ENCODE measurements at regions not wholly inside any gene's neighbourhood (a gene's known extent, or its start where the extent isn't known, plus 50 kb on each side); places are given as distances from the start of the nearest gene placed in this dataset.

DNA sequence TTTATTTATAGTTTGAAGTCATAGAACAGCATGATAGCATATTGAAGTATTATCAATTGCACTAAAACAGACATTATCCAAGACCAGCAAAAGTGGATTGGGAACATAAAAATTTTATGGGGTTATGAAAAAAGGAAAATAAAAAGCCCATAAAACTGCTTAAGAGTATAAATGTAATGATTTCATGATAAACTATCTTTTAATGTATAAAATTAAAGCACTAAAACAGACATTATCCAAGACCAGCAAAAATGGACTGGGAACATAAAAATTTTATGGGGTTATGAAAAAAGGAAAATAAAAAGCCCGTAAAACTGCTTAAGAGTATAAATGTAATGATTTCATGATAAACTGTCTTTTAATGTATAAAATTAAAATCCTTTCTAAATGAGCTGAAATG lies 119.0 kb upstream of the DAPK1 start:
- H3K36me3 Mint-ChIP-seq (ENCODE audit: insufficient read depth, unreplicated experiment): no peaks in the 10 kb centered on the region
- ChIA-PET CTCF (no interaction called here), POLR2A (interaction anchor here (7.3 kb wide), 1 partner anchor 36 kb away, joined by 79 read pairs; no protein-coding TSS in a partner anchor)
- no peak overlapping the region for H3K27ac Mint-ChIP-seq (ENCODE audit: low read depth, unreplicated experiment)
- BruUV-seq (replicated peaks): no TSS peak
- H3K9me3 Mint-ChIP-seq (ENCODE audit: unreplicated experiment): no peaks in the 10 kb centered on the region
- H3K4me1 Mint-ChIP-seq (ENCODE audit: insufficient read depth, unreplicated experiment): peaks cover 60% of the 10 kb centered on the region
- TF ChIP-seq, protein P1, sequence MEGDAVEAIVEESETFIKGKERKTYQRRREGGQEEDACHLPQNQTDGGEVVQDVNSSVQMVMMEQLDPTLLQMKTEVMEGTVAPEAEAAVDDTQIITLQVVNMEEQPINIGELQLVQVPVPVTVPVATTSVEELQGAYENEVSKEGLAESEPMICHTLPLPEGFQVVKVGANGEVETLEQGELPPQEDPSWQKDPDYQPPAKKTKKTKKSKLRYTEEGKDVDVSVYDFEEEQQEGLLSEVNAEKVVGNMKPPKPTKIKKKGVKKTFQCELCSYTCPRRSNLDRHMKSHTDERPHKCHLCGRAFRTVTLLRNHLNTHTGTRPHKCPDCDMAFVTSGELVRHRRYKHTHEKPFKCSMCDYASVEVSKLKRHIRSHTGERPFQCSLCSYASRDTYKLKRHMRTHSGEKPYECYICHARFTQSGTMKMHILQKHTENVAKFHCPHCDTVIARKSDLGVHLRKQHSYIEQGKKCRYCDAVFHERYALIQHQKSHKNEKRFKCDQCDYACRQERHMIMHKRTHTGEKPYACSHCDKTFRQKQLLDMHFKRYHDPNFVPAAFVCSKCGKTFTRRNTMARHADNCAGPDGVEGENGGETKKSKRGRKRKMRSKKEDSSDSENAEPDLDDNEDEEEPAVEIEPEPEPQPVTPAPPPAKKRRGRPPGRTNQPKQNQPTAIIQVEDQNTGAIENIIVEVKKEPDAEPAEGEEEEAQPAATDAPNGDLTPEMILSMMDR (IDR thresholded peaks at IDR 0.05; ENCODE audit: unreplicated experiment): no peak
- intact Hi-C loops (cut with micrococcal nuclease): no loop called here
- no peaks in the 10 kb centered on the region for H3K27me3 Mint-ChIP-seq (ENCODE audit: insufficient read depth, unreplicated experiment)
- DNase-seq (ENCODE audit: unreplicated experiment): no peak
- no peak overlapping the region for H3K4me3 Mint-ChIP-seq (ENCODE audit: unreplicated experiment)

DNA sequence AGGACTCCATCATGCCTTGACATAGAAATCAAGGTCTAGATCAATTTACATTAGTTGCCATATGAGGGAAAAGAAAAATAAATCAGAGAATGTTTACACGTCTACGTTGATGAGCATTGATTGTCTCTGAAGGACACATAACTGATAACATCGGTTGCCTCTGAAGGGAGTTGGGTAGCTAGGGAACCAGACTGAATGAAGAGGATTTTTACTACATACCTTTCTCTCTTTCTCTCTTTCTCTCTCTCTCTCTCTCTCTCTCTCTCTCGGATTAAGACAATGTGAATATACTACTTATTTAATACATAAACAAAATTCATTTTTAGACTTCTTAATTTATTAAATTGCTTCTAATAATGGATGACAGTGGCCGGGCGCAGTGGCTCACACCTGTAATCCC lies 118.4 kb upstream of the DAPK1 start:
- no peak overlapping the region for H3K27ac Mint-ChIP-seq (ENCODE audit: low read depth, unreplicated experiment)
- H3K36me3 Mint-ChIP-seq (ENCODE audit: insufficient read depth, unreplicated experiment): no peaks in the 10 kb centered on the region
- peaks cover 60% of the 10 kb centered on the region for H3K4me1 Mint-ChIP-seq (ENCODE audit: insufficient read depth, unreplicated experiment)
- CTCF ChIA-PET: no interaction called here
- TF ChIP-seq, protein P1 (IDR thresholded peaks at IDR 0.05; ENCODE audit: unreplicated experiment): no peak
- H3K27me3 Mint-ChIP-seq (ENCODE audit: insufficient read depth, unreplicated experiment): no peaks in the 10 kb centered on the region
- no peak overlapping the region for H3K4me3 Mint-ChIP-seq (ENCODE audit: unreplicated experiment)
- intact Hi-C loops (cut with micrococcal nuclease): no loop called here
- no TSS peak for BruUV-seq (replicated peaks)
- DNase-seq (ENCODE audit: unreplicated experiment): no peak
- POLR2A ChIA-PET: interaction anchor here (0.7 to 7.3 kb wide), 2 partner anchors 37 to 47 kb away, joined by 3 to 79 read pairs; no protein-coding TSS in a partner anchor
- no peaks in the 10 kb centered on the region for H3K9me3 Mint-ChIP-seq (ENCODE audit: unreplicated experiment)

DNA sequence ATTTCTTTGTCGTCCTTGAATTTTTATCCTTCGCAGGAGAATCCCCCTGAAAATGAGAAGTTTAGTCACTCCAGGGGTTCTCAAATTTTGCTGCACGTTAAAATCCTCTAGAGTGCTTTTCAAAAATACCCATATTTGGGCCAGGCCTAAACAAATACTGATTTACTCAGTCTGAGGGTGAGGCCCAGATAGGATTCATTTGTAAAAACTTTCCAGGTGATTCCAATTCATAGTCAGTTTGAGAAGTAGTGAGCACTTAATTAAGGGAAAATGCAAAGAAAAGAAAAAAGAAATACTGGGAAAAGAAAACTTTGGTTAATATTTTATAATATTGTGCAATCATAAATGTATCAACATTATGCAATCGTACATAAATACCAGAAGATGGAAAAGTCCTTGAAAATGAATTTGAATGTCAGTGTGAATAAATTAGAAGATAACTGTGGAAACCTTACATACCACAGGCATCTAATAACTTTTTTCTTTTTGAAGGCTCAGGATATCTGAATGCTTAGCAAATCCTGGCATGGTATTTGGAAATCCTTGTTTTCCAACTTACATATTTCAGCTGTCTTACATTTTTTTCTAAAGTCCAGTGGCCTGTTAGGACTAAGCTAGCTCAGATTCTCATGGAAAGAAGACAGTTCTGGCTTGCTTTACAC lies 116.5 kb upstream of the DAPK1 start:
- POLR2A ChIA-PET: interaction anchor here (0.5 to 4.0 kb wide), 15 partner anchors 8 to 702 kb away, joined by 3 to 30 read pairs (median 4); partner anchors contain the start of gene DAPK1
- DNase-seq (ENCODE audit: unreplicated experiment): peak; percentile 67
- Mint-ChIP-seq H3K9me3 (ENCODE audit: unreplicated experiment) (no peaks in the 10 kb centered on the region), H3K4me1 (ENCODE audit: insufficient read depth, unreplicated experiment) (peaks cover 53% of the 10 kb centered on the region), H3K27me3 (ENCODE audit: insufficient read depth, unreplicated experiment) (no peaks in the 10 kb centered on the region), H3K27ac (ENCODE audit: low read depth, unreplicated experiment) (peak overlapping the region; percentile 92), H3K4me3 (ENCODE audit: unreplicated experiment) (no peak overlapping the region), H3K36me3 (ENCODE audit: insufficient read depth, unreplicated experiment) (no peaks in the 10 kb centered on the region)
- TF ChIP-seq, protein P1 (IDR thresholded peaks at IDR 0.05; ENCODE audit: unreplicated experiment): no peak
- CTCF ChIA-PET: interaction anchor here (0.7 to 0.9 kb wide), 3 partner anchors 44 to 274 kb away, joined by 3 read pairs; no protein-coding TSS in a partner anchor
- BruUV-seq (replicated peaks): no TSS peak
- intact Hi-C loops (cut with micrococcal nuclease): no loop called here

DNA sequence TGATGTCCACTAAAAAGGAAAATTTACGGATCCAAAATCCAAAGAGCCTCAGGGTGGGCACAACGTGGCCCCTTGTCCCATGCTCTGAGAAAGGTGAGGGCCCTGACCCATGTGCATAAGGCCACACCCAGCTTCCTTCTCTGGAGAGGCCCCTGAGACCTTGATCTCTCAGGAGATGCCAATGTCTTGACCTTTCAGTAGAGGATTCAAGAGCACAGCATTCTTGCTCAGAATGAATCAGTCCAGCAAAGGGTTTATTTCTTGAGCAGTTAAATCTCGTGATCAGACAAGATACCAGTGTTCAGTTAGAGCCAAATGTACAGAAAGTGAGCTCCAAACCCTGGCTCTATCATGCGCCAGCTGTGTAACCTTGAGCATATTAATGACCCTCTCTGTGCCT lies 115.9 kb upstream of the DAPK1 start:
- Mint-ChIP-seq H3K27me3 (ENCODE audit: insufficient read depth, unreplicated experiment) (no peaks in the 10 kb centered on the region), H3K9me3 (ENCODE audit: unreplicated experiment) (no peaks in the 10 kb centered on the region), H3K27ac (ENCODE audit: low read depth, unreplicated experiment) (peak overlapping the region; percentile 92), H3K36me3 (ENCODE audit: insufficient read depth, unreplicated experiment) (no peaks in the 10 kb centered on the region), H3K4me1 (ENCODE audit: insufficient read depth, unreplicated experiment) (peaks cover 53% of the 10 kb centered on the region), H3K4me3 (ENCODE audit: unreplicated experiment) (no peak overlapping the region)
- DNase-seq (ENCODE audit: unreplicated experiment): no peak
- POLR2A ChIA-PET: interaction anchor here (0.5 to 4.0 kb wide), 15 partner anchors 8 to 701 kb away, joined by 3 to 30 read pairs (median 4); partner anchors contain the start of gene DAPK1
- intact Hi-C loops (cut with micrococcal nuclease): no loop called here
- TF ChIP-seq, protein P1 (IDR thresholded peaks at IDR 0.05; ENCODE audit: unreplicated experiment): no peak
- CTCF ChIA-PET: interaction anchor here (0.6 to 1.1 kb wide), 4 partner anchors 39 to 281 kb away, joined by 3 to 4 read pairs (median 3); no protein-coding TSS in a partner anchor
- BruUV-seq (replicated peaks): no TSS peak
